Left lung (tissue), 4 donors: ENCODE measurements at regions not wholly inside any gene's neighbourhood (a gene's known extent, or its start where the extent isn't known, plus 50 kb on each side); places are given as distances from the start of the nearest gene placed in this dataset.

ENCODE experiments used
- ATAC-seq: fragments of 200-7000 bp; cut with Tn5 transposase; one replicate; pipeline ENCODE4 v1.9.1; 2020; ENCODE audit warnings: moderate library complexity
- DNase-seq, 4 donors: peaks; one replicate each; pipeline ENCODE4 v3.0.0-alpha.2; 2013 to 2020
- H3K27ac ChIP-seq, 2 donors: fragments of 200-600 bp; sonication (generic) in 1 of 2; one replicate each; pipeline versions ENCODE4 v1.5.0 to v1.8.0; 2020 to 2021
- H3K27me3 ChIP-seq, 2 donors: fragments of 200-600 bp; sonication (generic) in 1 of 2; one replicate each; pipeline versions ENCODE4 v1.5.0 to v1.8.0; 2020 to 2021
- H3K36me3 ChIP-seq, 2 donors: fragments of 200-600 bp; sonication (generic) in 1 of 2; one replicate each; pipeline versions ENCODE4 v1.5.0 to v1.8.0; 2020 to 2021
- H3K4me1 ChIP-seq, 2 donors: fragments of 200-600 bp; one replicate each; pipeline ENCODE4 v1.8.0; 2021
- H3K4me3 ChIP-seq, 2 donors: fragments of 200-600 bp; sonication (generic) in 1 of 2; one replicate each; pipeline versions ENCODE4 v1.5.0 to v1.8.0; 2020 to 2021; ENCODE audit warnings: mild to moderate bottlenecking in 1 of 2
- H3K9me3 ChIP-seq, 2 donors: fragments of 200-600 bp; sonication (generic) in 1 of 2; one replicate each; pipeline versions ENCODE4 v1.5.0 to v1.8.0; 2020 to 2021
- CTCF ChIP-seq, 2 donors: fragments of 200-600 bp; sonication (generic) in 1 of 2; IDR thresholded peaks; one replicate each; pipeline versions ENCODE4 v1.5.0 to v1.8.0; 2021; ENCODE audit warnings: antibody characterized with exemption in 2 of 2
- intact Hi-C, 2 donors: fragments of 100-400 bp; cut with DNase I; formaldehyde crosslinking; loops; one replicate each; pipeline versions ENCODE4 v1.11.2 to v1.14.2; 2022
- donor health status: DM: no; HTN: yes; CAD: no.
- donor health status: DM: no; HTN: no; CAD: no.

GRCh38 chr21:15219894-15220293 lies 155.1 kb upstream of the NRIP1 start:
- H3K4me3 ChIP-seq = no peak overlapping the region
- H3K36me3 ChIP-seq = no peaks in the 10 kb centered on the region
- H3K9me3 ChIP-seq = no peaks in the 10 kb centered on the region
- no peak for TF ChIP-seq CTCF (IDR thresholded peaks at IDR 0.05)
- intact Hi-C loops = no loop called here
- H3K4me1 ChIP-seq = peaks cover 0 to 36% of the 10 kb centered on the region in 2 donors
- ATAC-seq (peak; percentile 65), DNase-seq (no peak)
- no peak overlapping the region for H3K27ac ChIP-seq
- no peaks in the 10 kb centered on the region for H3K27me3 ChIP-seq

- Histone ChIP-seq H3K9me3 (no peaks in the 10 kb centered on the region), H3K27ac (no peak overlapping the region), H3K27me3 (no peaks in the 10 kb centered on the region), H3K4me1 (peaks cover 0 to 36% of the 10 kb centered on the region in 2 donors), H3K4me3 (no peak overlapping the region), H3K36me3 (no peaks in the 10 kb centered on the region)
- TF ChIP-seq CTCF (IDR thresholded peaks at IDR 0.05) = no peak
- DNase-seq (peak in 1 of 4 donors; percentile 61), ATAC-seq (peak; percentile 89)
- intact Hi-C loops = no loop called here
These were observed 157.1 kb upstream of the NRIP1 start for GRCh38 chr21:15221799-15222386.

GRCh38 chr21:15222707-15223106 lies 157.9 kb upstream of the NRIP1 start:
- Histone ChIP-seq H3K36me3 (no peaks in the 10 kb centered on the region), H3K4me1 (peaks cover 0 to 36% of the 10 kb centered on the region in 2 donors), H3K27me3 (no peaks in the 10 kb centered on the region), H3K27ac (no peak overlapping the region), H3K9me3 (no peaks in the 10 kb centered on the region), H3K4me3 (no peak overlapping the region)
- intact Hi-C loops = no loop called here
- no peak for DNase-seq
- peak; percentile 8 for ATAC-seq
- TF ChIP-seq CTCF (IDR thresholded peaks at IDR 0.05) = no peak

- no peak for TF ChIP-seq CTCF (IDR thresholded peaks at IDR 0.05)
- Histone ChIP-seq H3K4me3 (no peak overlapping the region), H3K36me3 (no peaks in the 10 kb centered on the region), H3K9me3 (no peaks in the 10 kb centered on the region), H3K27ac (no peak overlapping the region), H3K27me3 (no peaks in the 10 kb centered on the region), H3K4me1 (peaks cover 0 to 34% of the 10 kb centered on the region in 2 donors)
- DNase-seq (no peak), ATAC-seq (peak; percentile 11)
- intact Hi-C loops = no loop called here
These were observed 159.7 kb upstream of the NRIP1 start for GRCh38 chr21:15224346-15225086.

GRCh38 chr21:15227919-15228318 lies 163.1 kb upstream of the NRIP1 start:
- no peaks in the 10 kb centered on the region for H3K9me3 ChIP-seq
- DNase-seq = no peak
- intact Hi-C loops = no loop called here

More at GRCh38 chr21:15227919-15228318, 163.1 kb upstream of the NRIP1 start:
- H3K27ac ChIP-seq = no peak overlapping the region
- TF ChIP-seq CTCF (IDR thresholded peaks at IDR 0.05) = no peak
- H3K27me3 ChIP-seq = no peaks in the 10 kb centered on the region
- ATAC-seq = no peak
- peaks cover 0 to 3% of the 10 kb centered on the region in 2 donors for H3K4me1 ChIP-seq
- no peaks in the 10 kb centered on the region for H3K36me3 ChIP-seq
- no peak overlapping the region for H3K4me3 ChIP-seq
